GM18858 (cell line): ENCODE measurements at regions not wholly inside any gene's neighbourhood (a gene's known extent, or its start where the extent isn't known, plus 50 kb on each side); places are given as distances from the start of the nearest gene placed in this dataset.
"Not testable (repeated sequence)": the region's sequence is repeated elsewhere in the genome, so short reads cannot be mapped to it uniquely, and the experiment has no call there.

Source experiments
- ATAC-seq: cut with Tn5 transposase; IDR thresholded peaks from one replicate; pipeline ENCODE4 v1.9.1; 2021; ENCODE audit not compliant: unreplicated experiment

- ATAC-seq, result no peak
Measured at GRCh38 chr5:108696951-108697715, 50.6 kb upstream of the FER start.

DNA sequence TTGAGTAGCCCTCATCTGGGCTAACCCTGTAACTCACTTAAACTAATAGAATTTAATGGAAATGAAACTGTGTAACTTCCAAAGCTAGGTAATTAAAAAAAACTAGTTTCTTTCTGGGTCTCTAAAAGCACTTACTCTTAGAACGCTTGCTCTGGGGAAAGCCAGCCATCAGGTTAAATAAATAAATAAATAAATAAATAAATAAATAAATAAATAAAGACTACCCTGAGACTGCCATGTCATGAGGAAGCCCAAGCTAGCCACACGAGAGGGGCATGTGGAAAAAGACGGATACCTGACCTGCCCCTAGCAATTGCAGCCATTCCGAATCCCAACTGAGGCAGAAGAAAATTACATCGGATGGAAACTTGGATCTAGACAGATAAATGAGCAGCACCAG lies 51.3 kb upstream of the FER start:
- no peak for ATAC-seq

- ATAC-seq, result no peak
Measured at GRCh38 chr5:108688485-108688884, 59.2 kb upstream of the FER start.

DNA sequence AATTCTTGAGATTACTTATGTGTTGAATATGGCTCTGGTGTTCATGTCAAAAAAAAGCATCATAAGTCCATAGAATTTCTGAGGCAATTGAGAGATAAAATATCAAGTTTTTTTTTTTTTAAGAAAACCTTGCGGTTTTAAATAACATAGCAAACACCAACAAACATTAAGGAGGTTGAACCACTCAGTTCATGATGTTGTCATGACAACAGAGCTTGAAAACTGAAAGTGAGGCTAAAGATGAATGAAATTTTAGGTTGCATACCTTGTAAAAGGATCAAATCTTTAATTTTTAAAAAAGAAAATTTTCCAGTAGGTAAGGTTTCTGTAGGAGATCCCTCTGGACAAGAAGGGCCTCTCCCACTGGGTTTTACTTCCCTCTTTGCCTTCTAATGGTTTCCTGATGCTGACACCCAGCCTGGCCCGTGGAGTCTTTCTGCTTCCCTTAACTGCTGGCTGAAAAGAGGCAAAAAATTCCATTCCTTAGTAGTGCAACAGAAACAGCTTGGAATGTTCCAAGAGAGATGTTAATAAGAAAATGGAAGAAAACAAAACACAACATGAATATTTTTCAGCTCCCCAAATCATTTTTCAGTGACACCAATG lies 60.0 kb upstream of the FER start:
- no peak for ATAC-seq

DNA sequence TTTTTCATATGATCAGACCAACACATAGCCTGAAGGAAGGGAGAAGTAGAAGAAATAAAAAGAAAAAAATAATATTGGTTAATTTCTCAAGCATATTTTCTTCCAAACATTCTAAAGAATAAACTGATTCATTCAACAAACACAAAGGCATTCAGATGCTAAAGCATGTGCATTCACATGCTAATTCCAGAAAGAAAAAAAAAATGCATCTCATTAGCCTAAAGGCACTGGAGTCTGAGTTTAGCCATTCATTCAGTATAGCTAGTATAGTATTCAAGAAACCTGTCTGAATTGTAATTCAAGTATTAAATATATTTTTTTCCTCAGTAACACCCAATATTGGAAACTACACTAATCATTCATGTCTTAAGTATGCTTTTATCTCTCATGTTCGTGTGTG lies 61.0 kb upstream of the FER start:
- ATAC-seq, result no peak

DNA sequence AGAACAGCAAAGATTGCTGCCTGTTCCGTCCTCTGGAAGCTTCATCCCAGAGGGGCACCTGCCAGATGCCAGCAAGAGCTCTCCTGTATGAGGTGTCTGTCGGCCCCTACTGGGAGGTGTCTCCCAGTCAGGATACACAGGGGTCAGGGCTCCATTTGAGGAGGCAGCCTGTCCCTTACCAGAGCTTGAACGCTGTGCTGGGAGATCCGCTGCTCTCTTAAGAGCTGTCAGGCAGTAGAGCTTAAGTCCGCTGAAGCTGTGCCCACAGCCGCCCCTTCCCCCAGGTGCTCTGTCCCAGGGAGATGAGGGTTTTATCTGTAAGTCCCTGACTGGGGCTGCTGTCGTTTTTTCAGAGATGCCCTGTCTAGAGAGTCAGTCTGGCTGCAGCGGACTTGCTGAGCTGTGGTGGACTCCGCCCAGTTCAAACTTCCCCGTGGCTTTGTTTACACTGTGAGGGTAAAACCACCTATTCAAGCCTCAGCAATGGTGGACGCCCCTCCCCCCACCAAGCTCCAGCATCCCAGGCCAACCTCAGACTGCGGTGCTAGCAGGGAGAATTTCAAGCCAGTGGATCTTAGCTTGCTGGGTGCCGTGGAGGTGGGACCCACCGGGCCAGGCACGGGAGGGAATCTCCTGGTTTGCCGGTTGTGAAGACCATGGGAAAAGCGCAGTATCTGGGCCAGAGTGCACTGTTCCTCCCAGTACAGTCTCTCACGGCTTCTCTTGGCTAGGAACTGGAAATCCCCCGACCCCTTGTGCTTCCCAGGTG lies 62.1 kb upstream of the FER start:
- not testable (repeated sequence) for ATAC-seq

- ATAC-seq, result peak; percentile 96
Measured at GRCh38 chr5:108681079-108681921, 66.4 kb upstream of the FER start.

DNA sequence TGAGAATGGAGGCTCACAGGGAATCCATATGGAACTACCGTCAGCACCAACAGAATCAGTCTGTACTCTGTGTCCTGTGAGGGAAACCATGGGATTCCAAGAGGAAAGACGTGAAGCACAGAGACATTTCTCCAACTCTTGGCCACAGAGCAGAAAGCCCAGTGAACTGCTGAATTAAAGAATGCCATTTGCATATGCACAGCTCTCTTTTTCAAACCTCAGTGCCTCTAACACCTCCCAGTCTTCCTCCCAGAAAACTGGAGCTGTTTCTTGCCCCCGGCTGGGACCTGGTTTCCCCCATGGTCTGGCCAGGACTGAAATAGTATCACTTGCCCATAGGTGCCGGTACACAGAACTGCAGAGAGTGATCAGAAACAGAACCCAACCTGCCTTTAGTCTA lies 69.6 kb upstream of the FER start:
- ATAC-seq, result no peak

DNA sequence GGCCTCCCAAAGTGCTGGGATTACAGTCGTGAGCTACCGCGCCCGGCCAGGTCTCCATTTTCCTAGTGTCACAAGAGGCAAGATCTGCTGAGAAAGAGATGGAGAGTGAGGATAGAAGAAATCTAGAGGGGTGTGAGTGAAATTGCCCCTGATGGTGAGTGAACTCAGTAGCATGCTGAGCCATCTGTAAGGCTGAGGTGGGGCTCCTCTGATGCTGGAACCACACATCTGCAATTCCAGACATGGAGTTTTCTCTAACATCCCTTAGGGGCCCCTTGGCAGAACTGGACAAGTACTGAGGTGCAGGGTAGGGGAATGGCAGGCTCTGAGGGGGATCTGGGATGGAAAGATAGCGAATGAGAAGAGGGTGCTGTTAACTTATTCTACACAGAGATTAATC lies 72.0 kb upstream of the FER start:
- ATAC-seq, result no peak

GRCh38 chr5:108672639-108673038 lies 75.1 kb upstream of the FER start:
- no peak for ATAC-seq

- ATAC-seq, result no peak
Measured at GRCh38 chr5:108670591-108671289, 77.0 kb upstream of the FER start.

DNA sequence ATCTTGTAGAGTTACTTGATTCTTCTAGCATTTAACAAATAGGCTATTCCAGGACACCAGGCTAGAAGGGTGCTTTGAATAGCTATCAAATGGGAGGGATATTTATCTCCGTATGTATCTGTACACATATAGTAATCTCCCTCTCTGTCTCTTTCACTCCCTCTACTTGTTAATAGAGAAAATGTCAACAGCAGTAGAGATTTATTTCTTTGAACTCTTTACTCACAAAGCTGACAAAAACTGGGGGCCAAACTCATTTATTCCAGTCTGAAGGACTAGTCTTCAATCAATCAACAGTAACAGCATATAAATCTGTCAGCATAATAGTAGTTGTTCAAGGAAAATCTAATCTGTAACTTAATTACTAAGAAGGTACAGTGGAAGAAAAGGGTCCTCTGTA lies 78.2 kb upstream of the FER start:
- no peak for ATAC-seq

DNA sequence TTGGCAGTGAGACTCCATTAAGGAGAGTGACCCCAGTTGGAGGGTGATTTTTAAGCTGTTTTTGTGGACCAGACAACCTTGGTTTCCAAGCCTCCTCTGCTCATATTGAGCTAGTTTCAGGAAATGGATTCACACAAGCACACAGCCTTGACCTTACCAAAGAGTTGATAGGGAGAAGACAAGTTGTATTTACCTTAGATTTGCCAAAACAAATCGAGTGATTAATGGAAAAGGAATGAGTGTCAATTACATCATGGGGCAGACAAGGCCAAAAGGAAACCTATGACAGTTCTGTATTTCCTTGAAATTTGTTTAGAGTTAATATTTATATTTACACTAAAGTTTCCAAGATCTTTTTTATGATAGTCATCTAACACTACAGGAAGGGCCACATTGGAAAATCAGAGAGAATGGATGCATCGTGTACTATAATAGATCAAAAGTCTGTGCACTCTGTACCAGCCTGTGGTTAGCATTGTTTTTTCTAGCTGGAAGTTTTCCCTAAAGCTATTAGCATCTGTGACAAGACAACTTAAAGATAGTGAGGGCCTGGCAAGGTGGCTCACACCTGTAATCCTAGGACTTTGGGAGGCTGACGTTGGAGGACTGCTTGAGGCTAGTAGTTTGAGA lies 86.0 kb upstream of the FER start:
- no peak for ATAC-seq

DNA sequence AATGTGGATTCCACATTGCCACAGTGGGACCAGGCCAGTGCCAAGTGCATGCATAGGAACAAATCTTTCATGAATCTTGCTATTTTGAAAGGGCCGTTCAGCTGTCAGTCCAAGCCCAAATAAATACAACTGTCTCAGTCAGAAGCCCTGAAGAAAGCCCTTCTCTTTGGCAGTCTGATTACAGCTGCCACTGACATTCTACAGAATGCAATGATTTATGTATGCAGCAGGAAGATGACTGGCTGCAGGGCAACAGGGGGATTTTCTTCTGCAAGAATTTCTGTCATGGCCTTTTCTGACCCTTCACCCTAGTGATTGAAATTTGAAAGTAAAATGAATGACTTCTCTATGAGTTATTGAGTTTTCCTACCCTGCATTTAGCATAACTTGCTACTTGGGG lies 86.7 kb upstream of the FER start:
- ATAC-seq, result no peak

DNA sequence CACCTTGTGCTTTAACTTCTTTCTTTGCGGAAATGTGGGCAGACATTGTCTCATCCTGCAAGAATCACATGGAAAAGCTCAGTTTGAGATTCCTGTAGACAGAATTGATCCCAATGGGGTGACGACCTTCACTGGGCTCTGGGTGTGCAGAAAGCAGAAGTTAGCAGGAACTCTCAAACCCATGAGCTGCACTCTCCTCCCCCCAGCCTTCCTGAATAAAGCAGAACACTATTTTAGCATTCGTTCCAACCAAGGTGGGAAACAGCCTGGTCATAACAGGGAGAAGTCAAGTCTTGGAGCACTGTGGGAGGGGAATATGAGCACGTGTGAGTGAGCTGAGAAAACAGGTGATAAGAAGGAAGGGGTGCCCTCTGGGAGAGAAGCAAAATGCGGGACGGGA lies 87.4 kb upstream of the FER start:
- ATAC-seq, result no peak

DNA sequence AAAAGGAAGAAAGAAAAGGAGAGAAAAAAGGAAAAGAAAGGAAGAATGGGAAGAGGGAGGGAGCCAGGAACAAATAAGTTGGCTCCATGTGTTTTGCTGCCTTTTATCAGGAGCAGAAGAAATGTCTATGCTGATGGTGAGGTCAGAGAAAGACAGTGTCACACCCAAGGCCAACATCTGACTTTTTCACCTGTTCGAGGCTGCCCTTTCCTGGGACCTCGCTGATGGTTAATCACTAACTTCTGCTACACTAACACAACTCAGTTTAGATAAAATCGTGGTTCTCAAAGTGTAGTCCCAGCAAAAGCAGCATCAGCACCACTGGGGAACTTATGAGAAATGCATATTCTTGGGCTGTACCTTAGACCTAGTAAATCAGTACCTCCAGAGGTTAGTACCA lies 88.2 kb upstream of the FER start:
- no peak for ATAC-seq

GRCh38 chr5:108655750-108656450 lies 91.8 kb upstream of the FER start:
- no peak for ATAC-seq

DNA sequence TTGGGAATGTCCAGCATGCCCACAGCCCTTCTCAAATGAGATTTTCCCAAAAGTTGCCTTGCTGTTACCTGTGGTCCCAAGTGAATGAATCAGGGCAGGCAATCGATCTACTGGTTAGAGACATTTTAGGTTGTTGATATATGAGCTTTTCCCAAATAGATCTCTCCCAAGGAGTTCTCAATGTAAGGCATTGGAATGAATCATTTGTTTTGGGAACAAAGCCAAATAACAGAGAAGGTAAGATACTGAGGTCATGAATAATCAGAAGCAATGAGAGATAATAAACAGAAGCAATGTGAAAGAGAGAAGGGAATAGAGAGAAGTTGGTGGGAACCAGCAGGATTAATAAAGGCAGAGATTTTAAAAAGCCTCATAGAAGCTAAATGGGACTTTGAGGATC lies 93.6 kb upstream of the FER start:
- ATAC-seq, result no peak

DNA sequence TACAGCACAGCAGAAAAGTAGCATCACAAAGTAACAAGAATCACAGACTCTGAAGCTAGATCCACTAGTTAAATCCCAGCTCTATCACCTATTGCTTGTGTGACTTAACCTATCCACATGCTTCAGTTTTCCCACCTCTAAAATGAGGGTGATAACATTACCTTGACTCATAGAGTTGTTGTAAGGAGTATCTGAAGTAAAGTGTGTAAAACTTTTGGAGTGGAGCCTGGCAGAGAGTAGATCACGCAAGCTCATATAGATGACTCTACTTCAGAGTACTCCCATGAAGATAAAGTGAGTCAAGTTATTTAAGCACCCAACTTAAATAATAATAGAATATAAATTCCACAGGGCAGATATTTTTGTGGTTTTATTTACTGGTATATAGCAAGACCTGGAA lies 94.5 kb upstream of the FER start:
- no peak for ATAC-seq

- ATAC-seq, result no peak
Measured at GRCh38 chr5:108650997-108651396, 96.7 kb upstream of the FER start.
